K562 (cell line): ENCODE measurements at regions not wholly inside any gene's neighbourhood (a gene's known extent, or its start where the extent isn't known, plus 50 kb on each side); places are given as distances from the start of the nearest gene placed in this dataset.

ENCODE experiments used
- ATAC-seq: fragments of 200-7000 bp; cut with Tn5 transposase; 3 replicates; pipeline ENCODE4 v1.9.1; 2020; ENCODE audit warnings: moderate library complexity
- BruUV-seq: library from RNA; stranded (reverse); fragments of 400-500 nt; replicated peaks from 2 replicates; lab custom pipeline; 2021; lab: Mats Ljungman, UMichigan
- CTCF ChIA-PET: fragments of 300-600 bp; formaldehyde crosslinking; extraction: SDS; loops from one replicate; lab custom pipeline; 2021; ENCODE audit warnings: low intra/inter-chr PET ratio; lab: Yijun Ruan, JAX
- POLR2A ChIA-PET: fragments of 300-600, 350-650 bp; sonication (Branson Sonifier 250); formaldehyde crosslinking; extraction: SDS; loops from one replicate; lab custom pipeline; 2021; ENCODE audit warnings: antibody characterized with exemption, inconsistent platforms; lab: Yijun Ruan, JAX
- DNase-seq, 4 experiments: peaks; one replicate each; pipeline versions ENCODE4 v3.0.0 to v3.0.0-alpha.2; 2011 to 2018; ENCODE audit warnings: low spot score in 3 of 4, mixed read lengths in 3 of 4; ENCODE audit errors: extremely low read depth in 1 of 4
- FAIRE-seq: peaks from 2 replicates; lab custom pipeline; 2011; peaks lifted over from hg19 to GRCh38; lab: Jason Lieb, UNC
- H2AFZ ChIP-seq: 2 replicates; pipeline ENCODE4 v1.6.0; 2011; ENCODE audit warnings: low read depth, low read length, control low read depth, inconsistent platforms
- H3K27ac ChIP-seq: fragments of 200-600 bp; 3 replicates; pipeline ENCODE4 v1.8.0; 2011; ENCODE audit warnings: low read depth, mild to moderate bottlenecking, control low read depth, inconsistent platforms, low read length, moderate library complexity, mixed read lengths; ENCODE audit errors: extremely low read depth
- H3K27me3 ChIP-seq, 2 experiments: fragments of 300-600 bp in 1 of 2; 2 replicates in 1 of 2; 3 replicates in 1 of 2; pipeline versions ENCODE4 v1.6.0 to v1.8.0; 2011; ENCODE audit warnings: inconsistent platforms in 2 of 2, low read length in 2 of 2, mild to moderate bottlenecking in 1 of 2, mixed read lengths in 1 of 2, moderate library complexity in 1 of 2; ENCODE audit not compliant: control insufficient read depth in 2 of 2, insufficient read depth in 2 of 2
- H3K36me3 ChIP-seq: fragments of 300-600 bp; 3 replicates; pipeline ENCODE4 v1.8.0; 2011; ENCODE audit warnings: mild to moderate bottlenecking, low read length, inconsistent platforms; ENCODE audit not compliant: control insufficient read depth, insufficient read depth
- H3K4me1 ChIP-seq, 2 experiments: fragments of 200-600 bp in 1 of 2; replicated peaks in 1 of 2; 2 replicates in 1 of 2; 3 replicates in 1 of 2; pipeline versions ENCODE4 v1.5.1 to v1.8.0; 2011; ENCODE audit warnings: inconsistent platforms in 2 of 2, low read length in 2 of 2, mild to moderate bottlenecking in 1 of 2, mixed read lengths in 1 of 2, moderate library complexity in 1 of 2; ENCODE audit not compliant: control insufficient read depth in 2 of 2, insufficient read depth in 2 of 2
- H3K4me2 ChIP-seq: 2 replicates; pipeline ENCODE4 v1.6.1; 2011; ENCODE audit warnings: low read length, control low read depth, inconsistent platforms, mixed read lengths; ENCODE audit not compliant: insufficient read depth
- H3K4me3 ChIP-seq: fragments of 200-600 bp; sonication (generic), shearing (Covaris generic); 2 replicates; pipeline ENCODE4 v1.5.1; 2016; ENCODE audit warnings: control low read depth, inconsistent platforms
- H3K79me2 ChIP-seq: fragments of 200-600 bp; 3 replicates; pipeline ENCODE4 v1.8.0; 2011; ENCODE audit warnings: low read length, inconsistent platforms; ENCODE audit not compliant: control insufficient read depth, insufficient read depth
- H3K9ac ChIP-seq, 2 experiments: 2 replicates each; pipeline versions ENCODE4 v1.6.0 to v1.6.1; 2011; ENCODE audit warnings: low read depth in 2 of 2, low read length in 2 of 2, control low read depth in 1 of 2, inconsistent platforms in 1 of 2, mild to moderate bottlenecking in 1 of 2, mixed read lengths in 1 of 2; ENCODE audit not compliant: insufficient read depth in 1 of 2
- H3K9me1 ChIP-seq: one replicate; pipeline ENCODE4 v1.6.0; 2011; ENCODE audit warnings: inconsistent platforms, mild to moderate bottlenecking, low read length, moderate library complexity; ENCODE audit not compliant: control insufficient read depth, insufficient read depth
- H3K9me3 ChIP-seq: replicated peaks from 2 replicates; pipeline ENCODE4 v1.5.1; 2011; ENCODE audit warnings: low read depth, low read length, inconsistent platforms; ENCODE audit not compliant: control insufficient read depth, insufficient read depth
- H4K20me1 ChIP-seq: replicated peaks from 2 replicates; pipeline ENCODE4 v1.6.1; 2011; ENCODE audit warnings: low read length, inconsistent platforms, mixed read lengths; ENCODE audit not compliant: control insufficient read depth, insufficient read depth
- CSDE1 ChIP-seq, 2 experiments: fragments of 450-650 bp; IDR thresholded peaks; 2 replicates each; pipeline ENCODE4 v1.6.1; 2016; ENCODE audit warnings: mild to moderate bottlenecking in 1 of 2
- DNMT1 ChIP-seq: fragments of 450-650 bp; IDR thresholded peaks from 2 replicates; pipeline ENCODE4 v1.6.1; 2016; ENCODE audit warnings: antibody characterized with exemption, mild to moderate bottlenecking
- GTF2F1 ChIP-seq: IDR thresholded peaks from 2 replicates; pipeline ENCODE4 v1.6.1; 2011; ENCODE audit warnings: low read depth, low read length, improper control_type of control experiment
- HNRNPLL ChIP-seq: fragments of 200-400 bp; formaldehyde crosslinking; IDR thresholded peaks from 2 replicates; pipeline ENCODE4 v1.6.1; 2017; ENCODE audit warnings: low read length, low read depth, mild to moderate bottlenecking; ENCODE audit not compliant: poor library complexity, severe bottlenecking
- MBD2 ChIP-seq: sonication (generic); IDR thresholded peaks from 2 replicates; pipeline ENCODE4 v1.6.1; 2016; ENCODE audit warnings: low read depth, borderline replicate concordance
- NFXL1 ChIP-seq: fragments of 450-650 bp; formaldehyde crosslinking; IDR thresholded peaks from 2 replicates; pipeline ENCODE4 v1.4.0; 2021; ENCODE audit warnings: mild to moderate bottlenecking
- RHOXF2B ChIP-seq: fragments of 250-450 bp; sonication (Bioruptor Pico); conservative IDR thresholded peaks from 2 replicates; pipeline ENCODE4 v1.5.1; 2021
- SIX5 ChIP-seq, 2 experiments: IDR thresholded peaks; 2 replicates each; pipeline ENCODE4 v1.6.1; 2011; ENCODE audit warnings: low read length in 2 of 2, borderline replicate concordance in 1 of 2, low read depth in 1 of 2, mild to moderate bottlenecking in 1 of 2, moderate library complexity in 1 of 2; ENCODE audit not compliant: insufficient read depth in 1 of 2
- TAF1 ChIP-seq: IDR thresholded peaks from 2 replicates; pipeline ENCODE4 v1.6.1; 2011; ENCODE audit warnings: mild to moderate bottlenecking, low read length, moderate library complexity; ENCODE audit not compliant: insufficient read depth, control insufficient read depth, severe bottlenecking; ENCODE audit errors: extremely low read depth
- TRIM25 ChIP-seq: fragments of 450-650 bp; IDR thresholded peaks from 2 replicates; pipeline ENCODE4 v1.7.0; 2016; ENCODE audit warnings: borderline replicate concordance
- XRCC5 ChIP-seq: fragments of 200-400 bp; formaldehyde crosslinking; IDR thresholded peaks from 2 replicates; pipeline ENCODE4 v1.6.1; 2017; ENCODE audit warnings: low read depth, mild to moderate bottlenecking, low read length
- WGBS: fragments of 100-300 bp; shearing (Covaris generic); methylation state at CpG from one replicate; pipeline ENCODE4 v1.1.6; 2016; ENCODE audit warnings: low coverage, mixed read lengths; ENCODE audit not compliant: insufficient coverage; ENCODE audit errors: missing lambda C conversion rate; 5-methylcytosine and 5-hydroxymethylcytosine counted together
- in situ Hi-C: fragments of 300-500 bp; cut with MboI; formaldehyde crosslinking; loops from 4 replicates; pipeline ENCODE4 v1.15.0; 2018; ENCODE audit warnings: inconsistent platforms, mixed read lengths
- intact Hi-C: fragments of 100-400 bp; cut with micrococcal nuclease; formaldehyde crosslinking; loops from 2 replicates; pipeline ENCODE4 v1.14.2; 2022
- TF ChIP-seq, protein P1 (sequence below): fragments of 450-650 bp; IDR thresholded peaks from one replicate; pipeline ENCODE4 v1.6.1; 2018; ENCODE audit warnings: mild to moderate bottlenecking, moderate library complexity; ENCODE audit not compliant: partially characterized antibody
- TF ChIP-seq, protein P2 (sequence below): fragments of 450-650 bp; formaldehyde crosslinking; IDR thresholded peaks from 2 replicates; pipeline ENCODE4 v1.4.0; 2020; ENCODE audit warnings: mild to moderate bottlenecking

GRCh38 chr15:39079296-39079847, 501.5 kb upstream of the THBS1 start:
- Histone ChIP-seq H3K27me3 (peaks cover 6% of the 10 kb centered on the region in 2 experiments; a peak in 2 of 5 replicates), H3K9ac (no peak overlapping the region), H3K4me3 (no peak overlapping the region), H3K27ac (no peak overlapping the region), H3K36me3 (no peaks in the 10 kb centered on the region), H3K4me2 (no peak overlapping the region), H3K9me3 (no peaks in the 10 kb centered on the region), H2AFZ (no peak overlapping the region), H3K9me1 (no peaks in the 10 kb centered on the region), H3K4me1 (no peaks in the 10 kb centered on the region), H4K20me1 (no peaks in the 10 kb centered on the region), H3K79me2 (no peaks in the 10 kb centered on the region)
- DNase-seq (no peak), ATAC-seq (no peak), FAIRE-seq (no peak)
- TF ChIP-seq SIX5 (IDR thresholded peaks at IDR 0.05; ENCODE audit: borderline replicate concordance in 1 of 2, insufficient read depth in 1 of 2, low read depth in 1 of 2, low read length in 2 of 2) (no peak), TAF1 (no peak), TRIM25 (no peak), GTF2F1 (no peak), RHOXF2B (CRISPR knock-in tag) (no peak), XRCC5 (no peak), MBD2 (no peak), CSDE1 (IDR thresholded peaks at IDR 0.05) (no peak), HNRNPLL (no peak), DNMT1 (no peak), NFXL1 (no peak)
- TF ChIP-seq, protein P1, sequence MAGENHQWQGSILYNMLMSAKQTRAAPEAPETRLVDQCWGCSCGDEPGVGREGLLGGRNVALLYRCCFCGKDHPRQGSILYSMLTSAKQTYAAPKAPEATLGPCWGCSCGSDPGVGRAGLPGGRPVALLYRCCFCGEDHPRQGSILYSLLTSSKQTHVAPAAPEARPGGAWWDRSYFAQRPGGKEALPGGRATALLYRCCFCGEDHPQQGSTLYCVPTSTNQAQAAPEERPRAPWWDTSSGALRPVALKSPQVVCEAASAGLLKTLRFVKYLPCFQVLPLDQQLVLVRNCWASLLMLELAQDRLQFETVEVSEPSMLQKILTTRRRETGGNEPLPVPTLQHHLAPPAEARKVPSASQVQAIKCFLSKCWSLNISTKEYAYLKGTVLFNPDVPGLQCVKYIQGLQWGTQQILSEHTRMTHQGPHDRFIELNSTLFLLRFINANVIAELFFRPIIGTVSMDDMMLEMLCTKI: no peak
- TF ChIP-seq, protein P2, sequence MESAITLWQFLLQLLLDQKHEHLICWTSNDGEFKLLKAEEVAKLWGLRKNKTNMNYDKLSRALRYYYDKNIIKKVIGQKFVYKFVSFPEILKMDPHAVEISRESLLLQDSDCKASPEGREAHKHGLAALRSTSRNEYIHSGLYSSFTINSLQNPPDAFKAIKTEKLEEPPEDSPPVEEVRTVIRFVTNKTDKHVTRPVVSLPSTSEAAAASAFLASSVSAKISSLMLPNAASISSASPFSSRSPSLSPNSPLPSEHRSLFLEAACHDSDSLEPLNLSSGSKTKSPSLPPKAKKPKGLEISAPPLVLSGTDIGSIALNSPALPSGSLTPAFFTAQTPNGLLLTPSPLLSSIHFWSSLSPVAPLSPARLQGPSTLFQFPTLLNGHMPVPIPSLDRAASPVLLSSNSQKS (CRISPR knock-in tag): no peak
- CTCF ChIA-PET: no interaction called here
- intact Hi-C loops (no loop called here), in situ Hi-C loops (no loop called here)
- 0% methylated on average over 6 of the region's 6 CpGs for WGBS
- no TSS peak for BruUV-seq
- POLR2A ChIA-PET: interaction anchor here (1.0 kb wide), 1 partner anchor 14 kb away, joined by 4 read pairs; no protein-coding TSS in a partner anchor
